ENCODE measurements at regions not wholly inside any gene's neighbourhood (a gene's known extent, or its start where the extent isn't known, plus 50 kb on each side); places are given as distances from the start of the nearest gene placed in this dataset.

DNA sequence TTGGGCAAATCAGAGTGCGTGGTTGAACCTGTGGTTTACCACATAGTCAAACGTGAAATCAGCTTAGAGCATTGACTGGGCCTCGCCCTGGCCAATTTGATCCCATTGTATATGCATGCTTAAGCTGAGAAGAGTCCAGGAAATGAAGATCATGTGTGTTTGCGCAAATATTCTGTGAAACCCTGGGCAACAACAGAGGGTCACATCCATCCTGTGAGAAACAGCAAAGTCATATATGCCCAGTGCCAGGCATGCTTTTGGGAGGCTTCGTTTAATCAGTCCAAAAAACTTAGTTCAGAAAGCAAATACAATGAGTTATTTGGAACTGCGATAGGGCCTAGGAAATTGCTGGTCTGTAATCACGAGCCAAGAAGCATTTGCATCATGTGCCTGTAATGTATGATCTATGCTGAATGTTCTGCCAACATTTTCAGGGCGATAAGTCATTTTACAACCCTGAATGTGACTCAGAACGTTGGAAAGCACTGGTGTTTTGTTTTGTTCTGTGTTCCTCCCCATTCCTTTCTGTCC lies 412.1 kb upstream of the CELF2 start:
- POLR2A ChIA-PET, result no interaction called here
- H3K27ac ChIP-seq, result no peak overlapping the region
- CTCF ChIA-PET, result no interaction called here

DNA sequence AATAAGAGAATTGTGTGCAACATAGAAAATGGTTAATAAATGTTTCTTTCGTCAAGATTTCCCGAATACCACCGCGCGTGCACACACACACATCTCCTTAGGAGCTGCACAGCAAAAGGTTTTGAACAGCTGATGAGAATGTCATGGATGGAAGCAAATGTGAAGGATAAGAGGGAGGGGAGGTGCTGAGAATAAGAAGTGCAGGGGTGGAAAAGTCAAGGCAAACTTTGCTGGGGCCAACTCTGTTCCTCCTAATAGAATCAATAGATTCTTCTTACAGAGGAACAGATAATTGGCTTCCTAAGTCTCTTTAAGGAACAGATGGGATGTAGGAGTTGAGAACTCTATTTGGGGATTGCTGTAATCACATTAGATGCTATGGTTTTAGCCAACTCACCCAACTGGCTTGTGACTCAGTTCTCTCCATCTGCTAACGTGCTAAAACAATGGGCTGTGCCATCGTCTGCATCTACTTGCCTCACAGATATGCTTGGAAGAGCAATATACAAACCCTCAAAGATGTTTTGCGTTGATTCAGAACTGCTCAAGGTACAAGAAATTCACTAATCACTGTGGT lies 408.2 kb upstream of the CELF2 start:
- Histone ChIP-seq H3K9me3 (no peaks in the 10 kb centered on the region), H3K4me1 (no peaks in the 10 kb centered on the region), H3K27ac (no peak overlapping the region), H3K4me2 (no peak overlapping the region), H3K4me3 (no peak overlapping the region)
- POLR2A ChIA-PET, result no interaction called here
- CTCF ChIA-PET, result no interaction called here
- DNase-seq (ENCODE audit: low read depth in 1 of 2, low spot score in 1 of 2) (no peak), ATAC-seq (no peak), FAIRE-seq (no peak)
- TF ChIP-seq, protein P1, sequence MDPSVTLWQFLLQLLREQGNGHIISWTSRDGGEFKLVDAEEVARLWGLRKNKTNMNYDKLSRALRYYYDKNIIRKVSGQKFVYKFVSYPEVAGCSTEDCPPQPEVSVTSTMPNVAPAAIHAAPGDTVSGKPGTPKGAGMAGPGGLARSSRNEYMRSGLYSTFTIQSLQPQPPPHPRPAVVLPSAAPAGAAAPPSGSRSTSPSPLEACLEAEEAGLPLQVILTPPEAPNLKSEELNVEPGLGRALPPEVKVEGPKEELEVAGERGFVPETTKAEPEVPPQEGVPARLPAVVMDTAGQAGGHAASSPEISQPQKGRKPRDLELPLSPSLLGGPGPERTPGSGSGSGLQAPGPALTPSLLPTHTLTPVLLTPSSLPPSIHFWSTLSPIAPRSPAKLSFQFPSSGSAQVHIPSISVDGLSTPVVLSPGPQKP (IDR thresholded peaks at IDR 0.05; ENCODE audit: low read depth, low read length), result no peak
- TF ChIP-seq TFCP2L1 (CRISPR knock-in tag; IDR thresholded peaks at IDR 0.05), result no peak
- no peak for TF ChIP-seq HEYL (CRISPR knock-in tag; IDR thresholded peaks at IDR 0.05)
- no peak for TF ChIP-seq KDM1A (IDR thresholded peaks at IDR 0.05; ENCODE audit: low read depth)
- TF ChIP-seq CEBPB (IDR thresholded peaks at IDR 0.05), result no peak
- no peak for TF ChIP-seq POLR2AphosphoS2 (conservative IDR thresholded peaks at IDR 0.05; ENCODE audit: low read length)
- no peak for TF ChIP-seq ZSCAN20 (CRISPR knock-in tag; IDR thresholded peaks at IDR 0.05)
- TF ChIP-seq SMC3 (IDR thresholded peaks at IDR 0.05), result no peak
- TF ChIP-seq, protein P2, sequence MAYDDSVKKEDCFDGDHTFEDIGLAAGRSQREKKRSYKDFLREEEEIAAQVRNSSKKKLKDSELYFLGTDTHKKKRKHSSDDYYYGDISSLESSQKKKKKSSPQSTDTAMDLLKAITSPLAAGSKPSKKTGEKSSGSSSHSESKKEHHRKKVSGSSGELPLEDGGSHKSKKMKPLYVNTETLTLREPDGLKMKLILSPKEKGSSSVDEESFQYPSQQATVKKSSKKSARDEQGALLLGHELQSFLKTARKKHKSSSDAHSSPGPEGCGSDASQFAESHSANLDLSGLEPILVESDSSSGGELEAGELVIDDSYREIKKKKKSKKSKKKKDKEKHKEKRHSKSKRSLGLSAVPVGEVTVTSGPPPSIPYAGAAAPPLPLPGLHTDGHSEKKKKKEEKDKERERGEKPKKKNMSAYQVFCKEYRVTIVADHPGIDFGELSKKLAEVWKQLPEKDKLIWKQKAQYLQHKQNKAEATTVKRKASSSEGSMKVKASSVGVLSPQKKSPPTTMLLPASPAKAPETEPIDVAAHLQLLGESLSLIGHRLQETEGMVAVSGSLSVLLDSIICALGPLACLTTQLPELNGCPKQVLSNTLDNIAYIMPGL (CRISPR knock-in tag; IDR thresholded peaks at IDR 0.05; ENCODE audit: borderline replicate concordance), result no peak
- WGBS (ENCODE audit: missing lambda C conversion rate), result 52% methylated on average over 8 of the region's 8 CpGs

More for the DNA sequence above, 412.1 kb upstream of the CELF2 start:
- H3K9me3 ChIP-seq, result no peaks in the 10 kb centered on the region
- FAIRE-seq (no peak), DNase-seq (ENCODE audit: low read depth in 1 of 2, low spot score in 1 of 2) (no peak), ATAC-seq (no peak)
- H3K4me3 ChIP-seq, result no peak overlapping the region
- H3K4me1 ChIP-seq, result no peaks in the 10 kb centered on the region
- TF ChIP-seq BHLHE40 (IDR thresholded peaks at IDR 0.05; ENCODE audit: low read depth, low read length) (no peak), FOSB (CRISPR knock-in tag; IDR thresholded peaks at IDR 0.05) (no peak), RARB (CRISPR knock-in tag; IDR thresholded peaks at IDR 0.05) (no peak), MYC (IDR thresholded peaks at IDR 0.05; ENCODE audit: borderline replicate concordance, low read length) (no peak), EHMT2 (IDR thresholded peaks at IDR 0.05; ENCODE audit: low read depth) (no peak), NFE2L2 (conservative IDR thresholded peaks at IDR 0.05; ENCODE audit: low read length) (no peak), CBX8 (IDR thresholded peaks at IDR 0.05) (no peak), TP53 (CRISPR knock-in tag; IDR thresholded peaks at IDR 0.05) (no peak), GATA3 (IDR thresholded peaks at IDR 0.05; ENCODE audit: borderline replicate concordance) (no peak)
- TF ChIP-seq, protein P2 (CRISPR knock-in tag; IDR thresholded peaks at IDR 0.05; ENCODE audit: borderline replicate concordance), result no peak
- TF ChIP-seq, protein P3, sequence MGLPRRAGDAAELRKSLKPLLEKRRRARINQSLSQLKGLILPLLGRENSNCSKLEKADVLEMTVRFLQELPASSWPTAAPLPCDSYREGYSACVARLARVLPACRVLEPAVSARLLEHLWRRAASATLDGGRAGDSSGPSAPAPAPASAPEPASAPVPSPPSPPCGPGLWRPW (IDR thresholded peaks at IDR 0.05), result no peak
- TF ChIP-seq, protein P1 (IDR thresholded peaks at IDR 0.05; ENCODE audit: low read depth, low read length), result no peak
- TF ChIP-seq, protein P4, sequence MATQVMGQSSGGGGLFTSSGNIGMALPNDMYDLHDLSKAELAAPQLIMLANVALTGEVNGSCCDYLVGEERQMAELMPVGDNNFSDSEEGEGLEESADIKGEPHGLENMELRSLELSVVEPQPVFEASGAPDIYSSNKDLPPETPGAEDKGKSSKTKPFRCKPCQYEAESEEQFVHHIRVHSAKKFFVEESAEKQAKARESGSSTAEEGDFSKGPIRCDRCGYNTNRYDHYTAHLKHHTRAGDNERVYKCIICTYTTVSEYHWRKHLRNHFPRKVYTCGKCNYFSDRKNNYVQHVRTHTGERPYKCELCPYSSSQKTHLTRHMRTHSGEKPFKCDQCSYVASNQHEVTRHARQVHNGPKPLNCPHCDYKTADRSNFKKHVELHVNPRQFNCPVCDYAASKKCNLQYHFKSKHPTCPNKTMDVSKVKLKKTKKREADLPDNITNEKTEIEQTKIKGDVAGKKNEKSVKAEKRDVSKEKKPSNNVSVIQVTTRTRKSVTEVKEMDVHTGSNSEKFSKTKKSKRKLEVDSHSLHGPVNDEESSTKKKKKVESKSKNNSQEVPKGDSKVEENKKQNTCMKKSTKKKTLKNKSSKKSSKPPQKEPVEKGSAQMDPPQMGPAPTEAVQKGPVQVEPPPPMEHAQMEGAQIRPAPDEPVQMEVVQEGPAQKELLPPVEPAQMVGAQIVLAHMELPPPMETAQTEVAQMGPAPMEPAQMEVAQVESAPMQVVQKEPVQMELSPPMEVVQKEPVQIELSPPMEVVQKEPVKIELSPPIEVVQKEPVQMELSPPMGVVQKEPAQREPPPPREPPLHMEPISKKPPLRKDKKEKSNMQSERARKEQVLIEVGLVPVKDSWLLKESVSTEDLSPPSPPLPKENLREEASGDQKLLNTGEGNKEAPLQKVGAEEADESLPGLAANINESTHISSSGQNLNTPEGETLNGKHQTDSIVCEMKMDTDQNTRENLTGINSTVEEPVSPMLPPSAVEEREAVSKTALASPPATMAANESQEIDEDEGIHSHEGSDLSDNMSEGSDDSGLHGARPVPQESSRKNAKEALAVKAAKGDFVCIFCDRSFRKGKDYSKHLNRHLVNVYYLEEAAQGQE (IDR thresholded peaks at IDR 0.05), result no peak
- no peak overlapping the region for H3K4me2 ChIP-seq
- WGBS (ENCODE audit: missing lambda C conversion rate), result 17% methylated on average over 9 of the region's 9 CpGs
